Activated naive CD8-positive, alpha-beta T cell treated with anti-CD3 and anti-CD28 coated beads for 36 hours (primary cell): ENCODE measurements at regions not wholly inside any gene's neighbourhood (a gene's known extent, or its start where the extent isn't known, plus 50 kb on each side); places are given as distances from the start of the nearest gene placed in this dataset.

ENCODE experiments used
- DNase-seq: peaks from one replicate; pipeline ENCODE4 v3.0.0; 2021
- H3K27ac Mint-ChIP-seq: one replicate; pipeline ENCODE4 v1.8.0; 2022; ENCODE audit warnings: mild to moderate bottlenecking, moderate library complexity, mixed read lengths
- H3K27me3 Mint-ChIP-seq: one replicate; pipeline ENCODE4 v1.8.0; 2022; ENCODE audit warnings: mild to moderate bottlenecking, mixed read lengths
- H3K36me3 Mint-ChIP-seq: one replicate; pipeline ENCODE4 v1.8.0; 2021; ENCODE audit warnings: mild to moderate bottlenecking, mixed read lengths
- H3K4me1 Mint-ChIP-seq: one replicate; pipeline ENCODE4 v1.8.0; 2021; ENCODE audit warnings: mixed read lengths
- H3K4me3 Mint-ChIP-seq: one replicate; pipeline ENCODE4 v1.8.0; 2022; ENCODE audit warnings: mild to moderate bottlenecking, moderate library complexity, mixed read lengths
- H3K9me3 Mint-ChIP-seq: one replicate; pipeline ENCODE4 v1.8.0; 2022; ENCODE audit warnings: mixed read lengths

DNA sequence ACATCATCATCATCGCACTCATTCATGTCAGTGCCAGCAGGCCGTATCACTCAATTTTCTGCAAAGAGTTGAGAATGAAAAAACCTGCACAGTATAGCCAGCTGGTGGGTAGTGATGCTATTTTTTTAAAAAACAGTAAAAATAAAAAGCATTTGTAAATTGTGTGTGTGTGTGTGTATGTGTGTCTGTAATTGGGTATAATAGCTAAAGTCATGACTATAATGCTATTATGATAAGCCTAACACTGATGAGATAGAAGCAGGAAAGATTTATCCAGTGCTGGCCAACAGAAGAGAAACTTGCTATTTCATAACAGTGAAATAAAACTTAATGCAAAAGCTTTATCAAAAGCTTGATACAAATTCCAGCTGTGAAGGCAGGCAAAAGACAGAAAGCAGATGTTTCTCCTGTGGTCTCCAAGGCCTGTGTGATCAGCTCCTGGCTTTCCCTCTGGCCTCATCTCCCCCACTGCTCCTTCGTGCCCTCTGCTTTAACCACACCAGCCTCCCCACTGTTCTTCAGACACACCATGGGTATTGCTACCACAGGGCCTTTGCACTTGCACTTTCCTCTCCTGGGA lies 206.2 kb upstream of the IRX5 start:
- no peak for DNase-seq
- H3K27me3 Mint-ChIP-seq, result no peaks in the 10 kb centered on the region
- H3K4me1 Mint-ChIP-seq, result no peaks in the 10 kb centered on the region
- H3K36me3 Mint-ChIP-seq, result no peaks in the 10 kb centered on the region
- no peak overlapping the region for H3K4me3 Mint-ChIP-seq
- no peak overlapping the region for H3K27ac Mint-ChIP-seq
- H3K9me3 Mint-ChIP-seq, result no peaks in the 10 kb centered on the region

DNA sequence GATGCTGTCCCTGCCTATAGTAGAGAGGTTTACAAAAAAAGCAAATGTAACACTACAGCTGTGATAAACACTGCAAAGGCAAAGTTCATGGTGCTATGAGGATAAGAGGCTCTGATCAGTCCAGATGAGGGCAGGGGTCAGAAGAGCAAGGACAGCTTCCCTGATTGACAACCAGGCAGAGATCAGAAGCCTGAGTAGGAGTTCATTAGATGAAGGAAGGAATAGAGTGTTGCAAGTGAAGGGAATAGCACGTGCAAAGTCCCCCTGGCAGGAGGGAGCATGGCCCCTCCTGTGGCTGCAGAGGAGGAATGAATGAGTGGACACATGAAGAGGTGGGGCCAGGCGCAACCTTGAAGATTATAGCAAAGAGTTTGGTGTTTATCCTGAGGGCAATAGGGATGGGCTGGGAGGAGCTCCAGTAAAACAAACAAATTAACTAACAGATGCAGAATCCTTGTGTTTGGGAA lies 208.4 kb upstream of the IRX5 start:
- H3K9me3 Mint-ChIP-seq, result peaks cover 4% of the 10 kb centered on the region
- no peaks in the 10 kb centered on the region for H3K36me3 Mint-ChIP-seq
- no peaks in the 10 kb centered on the region for H3K27me3 Mint-ChIP-seq
- H3K4me1 Mint-ChIP-seq, result no peaks in the 10 kb centered on the region
- no peak overlapping the region for H3K27ac Mint-ChIP-seq
- DNase-seq, result no peak
- no peak overlapping the region for H3K4me3 Mint-ChIP-seq

DNA sequence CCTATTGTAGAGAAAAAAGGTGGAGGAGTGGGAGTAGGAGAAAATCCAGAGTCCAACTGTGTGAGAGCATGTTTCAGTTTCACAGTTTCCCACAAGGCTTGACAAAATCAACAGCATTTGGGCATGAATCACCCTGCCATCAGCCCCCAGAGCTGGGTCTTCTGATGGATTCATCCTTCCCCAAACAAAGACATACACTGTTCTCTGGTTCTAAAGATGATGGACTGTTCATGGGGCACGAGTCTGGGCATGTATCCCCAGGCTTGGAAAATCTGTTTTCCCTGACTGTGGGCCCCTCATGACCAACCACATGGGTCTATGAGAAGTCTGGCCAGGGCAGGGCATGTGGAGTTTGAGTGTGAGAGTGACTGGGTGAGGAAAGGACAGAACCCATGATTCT lies 210.4 kb upstream of the IRX5 start:
- no peak overlapping the region for H3K4me3 Mint-ChIP-seq
- H3K4me1 Mint-ChIP-seq, result no peaks in the 10 kb centered on the region
- H3K27ac Mint-ChIP-seq, result no peak overlapping the region
- no peaks in the 10 kb centered on the region for H3K27me3 Mint-ChIP-seq
- DNase-seq, result no peak
- H3K36me3 Mint-ChIP-seq, result no peaks in the 10 kb centered on the region
- peaks cover 4% of the 10 kb centered on the region for H3K9me3 Mint-ChIP-seq

DNA sequence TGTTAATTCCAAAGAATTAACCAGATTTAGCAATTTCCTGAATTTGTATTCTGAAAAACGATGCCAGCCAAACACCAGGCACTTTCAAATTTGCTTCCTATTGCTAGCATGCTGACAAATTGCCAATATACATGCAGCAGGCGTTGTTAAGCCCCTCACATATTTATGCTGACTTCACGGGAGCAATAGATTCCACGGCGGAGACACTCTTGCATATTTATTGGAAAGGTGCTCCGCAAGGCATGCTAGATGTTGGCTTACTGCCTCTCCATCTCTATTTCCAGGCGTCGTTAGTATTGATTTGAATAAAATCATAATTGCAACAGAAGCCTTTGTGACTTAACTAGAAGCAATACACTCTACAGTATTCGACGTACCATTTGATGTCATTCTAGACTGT lies 211.0 kb upstream of the IRX5 start:
- peaks cover 4% of the 10 kb centered on the region for H3K9me3 Mint-ChIP-seq
- no peak overlapping the region for H3K27ac Mint-ChIP-seq
- H3K4me1 Mint-ChIP-seq, result no peaks in the 10 kb centered on the region
- no peak for DNase-seq
- no peak overlapping the region for H3K4me3 Mint-ChIP-seq
- no peaks in the 10 kb centered on the region for H3K27me3 Mint-ChIP-seq
- no peaks in the 10 kb centered on the region for H3K36me3 Mint-ChIP-seq

GRCh38 chr16:54718376-54718775 lies 212.3 kb upstream of the IRX5 start:
- Mint-ChIP-seq H3K36me3 (no peaks in the 10 kb centered on the region), H3K27me3 (no peaks in the 10 kb centered on the region), H3K4me3 (no peak overlapping the region), H3K9me3 (peaks cover 4% of the 10 kb centered on the region), H3K27ac (no peak overlapping the region), H3K4me1 (no peaks in the 10 kb centered on the region)
- no peak for DNase-seq

DNA sequence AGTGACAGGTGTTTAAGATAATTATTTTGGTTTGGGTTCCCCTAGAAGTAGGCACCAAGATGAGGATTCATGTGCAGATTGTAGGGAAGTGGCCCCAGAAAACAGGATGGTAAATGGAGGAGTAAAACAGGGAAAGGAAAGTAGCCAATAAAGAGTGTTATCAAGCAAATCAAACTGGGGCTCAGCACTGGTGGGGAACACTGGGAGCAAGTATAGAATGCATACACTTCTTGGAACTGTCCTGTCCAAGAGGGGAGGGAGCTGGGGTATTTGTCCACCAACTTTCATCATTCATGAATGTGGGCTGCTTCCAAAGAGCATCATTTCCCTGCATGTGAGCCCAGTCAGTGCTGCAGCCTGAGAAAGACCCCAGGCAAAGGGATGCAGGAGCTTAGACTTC lies 215.7 kb upstream of the IRX5 start:
- H3K27me3 Mint-ChIP-seq, result no peaks in the 10 kb centered on the region
- H3K36me3 Mint-ChIP-seq, result no peaks in the 10 kb centered on the region
- no peaks in the 10 kb centered on the region for H3K4me1 Mint-ChIP-seq
- H3K4me3 Mint-ChIP-seq, result no peak overlapping the region
- H3K9me3 Mint-ChIP-seq, result peaks cover 4% of the 10 kb centered on the region
- DNase-seq, result no peak
- no peak overlapping the region for H3K27ac Mint-ChIP-seq

DNA sequence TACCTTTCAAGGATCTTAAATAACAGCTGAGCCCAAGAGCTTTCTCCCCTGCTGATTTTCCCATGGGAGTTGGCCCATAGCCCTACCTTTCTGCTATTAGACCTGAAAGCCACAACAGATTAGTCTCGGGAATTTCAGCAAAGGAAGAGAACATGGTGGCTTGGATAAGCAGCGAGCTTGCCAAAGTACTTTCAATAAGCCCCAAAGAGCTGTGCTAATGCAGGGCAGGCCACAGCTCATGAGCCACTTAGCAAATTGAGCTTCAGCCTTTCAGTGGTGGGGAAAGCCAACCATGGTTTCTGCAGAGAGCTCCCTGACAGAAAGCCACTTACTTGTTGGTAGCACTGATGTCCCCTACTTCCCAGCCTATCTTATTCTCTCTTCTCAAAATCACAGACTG lies 217.8 kb upstream of the IRX5 start:
- Mint-ChIP-seq H3K4me3 (no peak overlapping the region), H3K4me1 (no peaks in the 10 kb centered on the region), H3K27ac (no peak overlapping the region), H3K9me3 (peaks cover 1% of the 10 kb centered on the region), H3K36me3 (no peaks in the 10 kb centered on the region), H3K27me3 (no peaks in the 10 kb centered on the region)
- DNase-seq, result no peak

DNA sequence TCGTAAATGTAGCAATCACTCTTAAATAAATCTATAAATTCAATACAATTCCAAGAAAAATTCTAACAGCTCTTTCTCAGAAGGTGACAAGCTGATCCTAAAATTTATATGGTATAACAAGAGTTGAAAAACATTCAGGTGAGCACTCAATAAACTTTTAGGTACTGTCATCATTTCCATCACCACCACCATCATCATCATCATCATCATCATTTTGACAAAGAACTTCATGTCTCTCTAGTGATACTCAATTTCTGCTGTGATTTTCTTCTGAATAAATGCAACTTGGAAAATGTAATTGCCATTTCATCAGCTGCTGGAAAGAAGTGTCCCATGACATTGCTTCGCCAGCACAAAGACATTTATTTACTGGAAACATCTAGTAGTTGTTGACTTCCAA lies 222.9 kb upstream of the IRX5 start:
- Mint-ChIP-seq H3K27ac (no peak overlapping the region), H3K27me3 (no peaks in the 10 kb centered on the region), H3K9me3 (peaks cover 1% of the 10 kb centered on the region), H3K4me1 (no peaks in the 10 kb centered on the region), H3K36me3 (no peaks in the 10 kb centered on the region), H3K4me3 (no peak overlapping the region)
- no peak for DNase-seq

- Mint-ChIP-seq H3K9me3 (peaks cover 1% of the 10 kb centered on the region), H3K27ac (no peak overlapping the region), H3K27me3 (peaks cover under 1% of the 10 kb centered on the region), H3K4me1 (no peaks in the 10 kb centered on the region), H3K36me3 (no peaks in the 10 kb centered on the region), H3K4me3 (no peak overlapping the region)
- no peak for DNase-seq
Observed at GRCh38 chr16:54706406-54706805, 224.3 kb upstream of the IRX5 start.

DNA sequence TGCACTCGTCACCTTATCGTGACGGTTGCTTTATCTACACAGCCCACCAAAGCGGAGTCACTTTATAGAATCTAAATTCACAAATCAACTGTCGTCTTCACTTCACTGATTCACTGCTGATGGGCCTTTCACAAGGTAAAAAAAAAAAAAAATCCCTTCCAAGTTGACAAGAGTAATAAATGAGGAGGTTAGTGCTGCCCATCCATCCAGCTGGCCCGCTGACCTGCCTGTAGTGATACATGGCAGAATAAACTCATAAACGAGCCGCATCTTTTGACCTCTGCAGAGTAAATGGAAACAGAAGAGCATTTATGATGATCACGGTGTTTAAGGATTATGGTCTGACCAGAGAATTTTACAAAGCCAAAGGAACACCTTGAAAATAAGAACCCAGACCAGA lies 227.3 kb upstream of the IRX5 start:
- Mint-ChIP-seq H3K27ac (no peak overlapping the region), H3K4me1 (no peaks in the 10 kb centered on the region), H3K36me3 (no peaks in the 10 kb centered on the region), H3K9me3 (no peaks in the 10 kb centered on the region), H3K4me3 (no peak overlapping the region), H3K27me3 (peaks cover 3% of the 10 kb centered on the region)
- DNase-seq, result no peak

DNA sequence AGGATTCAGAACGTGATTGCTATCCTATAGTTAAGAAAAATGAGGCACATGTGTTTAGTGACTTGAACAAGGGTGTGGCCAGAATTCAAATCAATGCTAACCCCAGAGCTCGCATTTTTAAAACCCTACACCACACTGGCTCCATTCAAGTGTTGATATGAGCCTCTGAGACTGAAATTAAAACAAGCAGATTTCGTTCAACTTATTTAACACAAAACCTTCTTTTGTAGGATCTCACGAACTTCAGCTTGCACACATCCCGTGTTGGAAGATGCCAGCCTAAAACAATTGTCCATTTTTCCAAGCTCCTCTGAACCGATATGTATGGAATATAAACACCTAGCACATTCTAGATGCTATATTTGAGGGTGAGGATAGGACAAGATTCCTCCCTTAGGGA lies 231.0 kb upstream of the IRX5 start:
- Mint-ChIP-seq H3K4me1 (no peaks in the 10 kb centered on the region), H3K27ac (no peak overlapping the region), H3K36me3 (no peaks in the 10 kb centered on the region), H3K9me3 (no peaks in the 10 kb centered on the region), H3K4me3 (no peak overlapping the region), H3K27me3 (peaks cover 3% of the 10 kb centered on the region)
- DNase-seq, result no peak

DNA sequence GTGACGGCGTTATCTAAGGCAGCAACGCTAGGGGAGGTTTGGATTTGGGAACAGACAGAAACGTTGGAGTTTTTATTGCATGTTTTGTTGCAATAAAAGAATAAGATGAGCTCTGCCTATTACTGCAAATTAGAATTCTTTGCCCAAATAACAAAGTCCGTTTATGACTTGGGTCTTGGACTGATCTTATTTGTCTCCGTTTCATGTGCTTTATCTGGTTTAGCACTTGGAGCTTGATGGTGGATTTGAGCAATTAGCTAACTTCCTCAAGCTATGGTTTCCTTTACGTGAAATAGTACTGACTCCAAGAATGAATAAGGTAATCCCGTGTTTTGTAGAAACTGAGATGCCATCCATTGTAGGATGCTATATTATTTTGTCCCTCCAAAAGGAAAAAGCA lies 233.0 kb upstream of the IRX5 start:
- Mint-ChIP-seq H3K4me1 (no peaks in the 10 kb centered on the region), H3K36me3 (no peaks in the 10 kb centered on the region), H3K9me3 (no peaks in the 10 kb centered on the region), H3K4me3 (no peak overlapping the region), H3K27ac (no peak overlapping the region), H3K27me3 (peaks cover 3% of the 10 kb centered on the region)
- DNase-seq, result no peak

GRCh38 chr16:54696970-54697369 lies 233.7 kb upstream of the IRX5 start:
- H3K27me3 Mint-ChIP-seq, result peaks cover 3% of the 10 kb centered on the region
- no peaks in the 10 kb centered on the region for H3K4me1 Mint-ChIP-seq
- H3K4me3 Mint-ChIP-seq, result no peak overlapping the region
- no peaks in the 10 kb centered on the region for H3K36me3 Mint-ChIP-seq
- H3K9me3 Mint-ChIP-seq, result no peaks in the 10 kb centered on the region
- DNase-seq, result no peak
- no peak overlapping the region for H3K27ac Mint-ChIP-seq

GRCh38 chr16:54696522-54696921 lies 234.1 kb upstream of the IRX5 start:
- H3K36me3 Mint-ChIP-seq, result no peaks in the 10 kb centered on the region
- no peaks in the 10 kb centered on the region for H3K4me1 Mint-ChIP-seq
- DNase-seq, result no peak
- no peaks in the 10 kb centered on the region for H3K9me3 Mint-ChIP-seq
- H3K4me3 Mint-ChIP-seq, result no peak overlapping the region
- H3K27ac Mint-ChIP-seq, result no peak overlapping the region
- H3K27me3 Mint-ChIP-seq, result peaks cover 3% of the 10 kb centered on the region

DNA sequence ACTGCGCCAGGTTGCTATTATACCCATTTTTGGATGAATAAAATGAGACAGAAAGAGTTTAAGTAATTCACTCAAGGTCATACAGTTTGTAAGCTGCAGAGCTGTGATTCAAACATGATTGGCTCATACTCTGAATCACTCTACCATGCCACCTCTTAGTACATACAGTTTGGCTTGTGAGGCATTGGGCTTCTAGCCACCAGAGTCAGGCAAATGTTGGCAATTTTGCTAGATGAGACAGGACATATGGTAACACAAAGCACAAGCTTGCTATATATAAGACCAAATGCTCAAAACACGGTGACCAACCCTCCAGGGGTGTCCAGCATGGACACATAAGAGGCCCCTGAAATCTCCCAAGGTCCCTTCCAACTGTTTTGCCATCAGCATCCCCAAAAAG lies 236.0 kb upstream of the IRX5 start:
- Mint-ChIP-seq H3K36me3 (no peaks in the 10 kb centered on the region), H3K27me3 (no peaks in the 10 kb centered on the region), H3K4me1 (no peaks in the 10 kb centered on the region), H3K9me3 (no peaks in the 10 kb centered on the region), H3K27ac (no peak overlapping the region), H3K4me3 (no peak overlapping the region)
- DNase-seq, result no peak

DNA sequence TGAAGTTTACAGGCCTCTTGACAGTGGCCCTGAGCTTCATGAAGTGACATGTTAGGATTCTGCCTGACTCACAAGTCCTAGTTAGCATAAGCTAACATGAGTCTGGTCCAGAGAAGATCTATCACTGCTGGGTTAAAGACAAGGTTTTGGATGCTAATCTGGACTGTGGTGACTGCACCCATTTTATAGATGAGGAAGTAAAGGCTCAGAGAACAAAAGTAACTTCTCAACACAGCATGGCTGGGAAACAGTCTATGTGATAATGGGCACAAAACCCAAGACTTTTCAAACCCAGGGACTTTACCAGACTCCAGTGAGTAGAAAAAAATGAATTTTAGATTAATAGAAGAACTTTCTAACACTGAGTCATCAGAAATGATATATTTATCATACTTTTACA lies 236.8 kb upstream of the IRX5 start:
- no peaks in the 10 kb centered on the region for H3K27me3 Mint-ChIP-seq
- no peak overlapping the region for H3K4me3 Mint-ChIP-seq
- H3K36me3 Mint-ChIP-seq, result no peaks in the 10 kb centered on the region
- H3K9me3 Mint-ChIP-seq, result no peaks in the 10 kb centered on the region
- no peaks in the 10 kb centered on the region for H3K4me1 Mint-ChIP-seq
- H3K27ac Mint-ChIP-seq, result no peak overlapping the region
- no peak for DNase-seq

DNA sequence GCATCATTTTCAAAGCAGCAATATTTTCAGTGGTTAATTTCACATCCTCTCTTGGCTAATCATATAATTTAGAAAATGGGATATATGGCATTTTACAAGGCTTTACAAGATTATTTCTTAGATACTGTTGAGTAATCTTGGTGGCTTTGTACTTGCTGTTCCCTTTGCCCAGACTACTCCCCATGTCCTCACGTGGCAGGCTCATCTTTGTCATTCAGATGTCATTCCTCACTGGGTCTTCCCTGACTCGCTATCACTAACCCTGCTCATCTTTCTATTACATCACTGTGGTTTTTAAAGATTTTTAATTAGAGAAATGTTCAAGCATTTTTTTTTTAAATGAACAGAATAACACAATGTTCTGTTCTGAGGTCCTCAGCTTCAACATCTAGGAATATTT lies 240.0 kb upstream of the IRX5 start:
- H3K36me3 Mint-ChIP-seq, result no peaks in the 10 kb centered on the region
- H3K4me3 Mint-ChIP-seq, result no peak overlapping the region
- no peak overlapping the region for H3K27ac Mint-ChIP-seq

More for the DNA sequence above, 240.0 kb upstream of the IRX5 start:
- Mint-ChIP-seq H3K27me3 (peaks cover 3% of the 10 kb centered on the region), H3K4me1 (no peaks in the 10 kb centered on the region), H3K9me3 (peaks cover 1% of the 10 kb centered on the region)
- DNase-seq, result no peak
